DMS 273 (cell line): ENCODE measurements at regions not wholly inside any gene's neighbourhood (a gene's known extent, or its start where the extent isn't known, plus 50 kb on each side); places are given as distances from the start of the nearest gene placed in this dataset.
"Not testable (repeated sequence)": the region's sequence is repeated elsewhere in the genome, so short reads cannot be mapped to it uniquely, and the experiment has no call there.

Experiments
- DNase-seq: peaks from one replicate; lab custom pipeline; 2025; ENCODE audit not compliant: unreplicated experiment; lab: John Stamatoyannopoulos, UW

DNA sequence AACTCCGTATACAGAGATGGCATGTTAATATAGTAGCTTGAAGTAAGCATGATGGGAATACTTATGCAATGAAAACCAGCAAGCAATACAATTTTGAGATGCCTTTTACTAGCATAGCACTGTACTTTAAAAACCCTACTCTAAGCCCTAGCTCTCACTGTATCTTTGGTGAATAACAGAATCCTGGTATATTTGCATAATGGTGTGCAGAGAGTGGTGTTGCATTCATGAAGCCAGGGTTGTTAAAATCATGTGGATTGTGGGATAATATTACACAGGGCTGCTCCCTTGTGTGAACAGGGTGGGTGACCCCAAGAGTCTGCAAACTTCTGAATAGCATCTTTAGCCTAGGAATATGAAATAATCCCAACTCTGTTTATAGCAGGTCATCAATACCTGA is 105.2 kb upstream of the BMP2 start:
- DNase-seq, result no peak

DNA sequence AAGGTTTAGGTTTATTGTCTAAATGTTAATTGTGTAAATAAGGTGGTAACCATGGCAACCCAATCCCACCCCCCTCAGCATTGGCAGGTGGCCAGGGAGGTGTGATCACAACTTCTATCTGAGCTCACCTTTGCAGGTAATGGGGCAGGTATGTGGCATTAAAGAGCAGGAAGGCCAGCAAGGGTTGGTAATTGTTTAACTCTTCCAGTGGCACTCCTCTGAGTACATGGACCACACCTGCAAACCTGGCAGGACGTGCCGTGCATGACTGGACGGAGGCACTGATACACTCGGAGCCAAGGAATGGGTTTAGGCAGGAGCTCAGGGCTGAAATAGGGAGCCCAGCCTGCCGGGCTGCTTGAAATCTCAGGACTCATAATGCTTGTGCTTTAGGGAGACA is 107.0 kb upstream of the BMP2 start:
- DNase-seq, result no peak

DNA sequence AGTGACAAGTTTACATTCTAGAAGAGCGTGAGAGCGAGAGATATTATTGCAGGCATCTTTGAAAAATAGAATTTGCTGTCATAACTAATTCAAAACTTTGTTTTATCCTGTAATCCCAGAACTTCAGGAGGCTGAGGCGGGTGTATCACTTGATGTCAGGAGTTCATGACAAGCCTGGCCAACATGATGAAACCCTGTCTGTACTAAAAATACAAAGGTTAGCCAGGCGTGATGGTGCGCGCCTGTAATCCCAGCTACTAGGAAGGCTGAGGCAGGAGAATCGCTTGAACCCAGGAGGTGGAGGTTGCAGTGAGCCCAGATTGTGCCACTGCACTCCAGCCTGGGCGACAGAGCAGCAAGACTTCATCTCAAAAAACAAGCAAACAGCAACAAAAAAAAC is 108.6 kb upstream of the BMP2 start:
- DNase-seq, result not testable (repeated sequence)

DNA sequence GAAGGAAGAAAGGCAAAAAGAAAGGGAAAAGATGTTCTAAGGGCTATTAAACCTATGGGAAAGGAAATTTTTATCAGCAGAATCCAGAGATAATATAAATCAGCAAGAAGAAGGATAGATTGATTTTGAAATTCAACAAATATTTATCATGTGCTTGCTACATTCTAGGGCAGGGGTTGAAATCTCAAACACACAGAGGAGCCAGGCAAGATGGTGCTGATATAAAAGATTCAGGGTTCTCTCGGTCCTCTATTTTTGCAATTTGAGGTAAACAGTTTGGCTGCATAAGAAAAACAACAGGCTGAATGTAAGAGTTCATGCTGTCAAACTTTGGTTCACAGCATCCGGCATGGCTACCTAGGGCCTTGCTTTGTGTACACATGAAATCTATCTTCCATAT is 109.6 kb upstream of the BMP2 start:
- DNase-seq, result no peak

DNA sequence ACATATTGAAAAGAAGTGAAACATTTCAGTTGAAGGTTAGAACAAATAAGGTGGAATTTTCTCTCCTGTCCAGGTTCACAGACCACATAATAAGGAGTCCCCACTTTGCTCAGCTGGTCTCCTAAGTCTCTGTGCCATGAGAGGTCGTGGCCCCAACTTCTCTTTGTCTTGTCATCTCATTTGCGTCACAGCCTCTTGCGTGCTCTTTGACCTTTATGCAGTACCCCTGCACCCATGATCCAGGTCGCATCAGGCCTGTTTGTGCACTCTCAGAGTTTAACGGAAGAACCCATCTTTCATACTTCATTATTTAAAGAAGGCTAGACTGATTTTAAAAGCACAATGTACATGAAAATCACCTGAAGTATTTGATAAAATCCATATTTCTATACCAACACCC is 110.4 kb upstream of the BMP2 start:
- no peak for DNase-seq

DNA sequence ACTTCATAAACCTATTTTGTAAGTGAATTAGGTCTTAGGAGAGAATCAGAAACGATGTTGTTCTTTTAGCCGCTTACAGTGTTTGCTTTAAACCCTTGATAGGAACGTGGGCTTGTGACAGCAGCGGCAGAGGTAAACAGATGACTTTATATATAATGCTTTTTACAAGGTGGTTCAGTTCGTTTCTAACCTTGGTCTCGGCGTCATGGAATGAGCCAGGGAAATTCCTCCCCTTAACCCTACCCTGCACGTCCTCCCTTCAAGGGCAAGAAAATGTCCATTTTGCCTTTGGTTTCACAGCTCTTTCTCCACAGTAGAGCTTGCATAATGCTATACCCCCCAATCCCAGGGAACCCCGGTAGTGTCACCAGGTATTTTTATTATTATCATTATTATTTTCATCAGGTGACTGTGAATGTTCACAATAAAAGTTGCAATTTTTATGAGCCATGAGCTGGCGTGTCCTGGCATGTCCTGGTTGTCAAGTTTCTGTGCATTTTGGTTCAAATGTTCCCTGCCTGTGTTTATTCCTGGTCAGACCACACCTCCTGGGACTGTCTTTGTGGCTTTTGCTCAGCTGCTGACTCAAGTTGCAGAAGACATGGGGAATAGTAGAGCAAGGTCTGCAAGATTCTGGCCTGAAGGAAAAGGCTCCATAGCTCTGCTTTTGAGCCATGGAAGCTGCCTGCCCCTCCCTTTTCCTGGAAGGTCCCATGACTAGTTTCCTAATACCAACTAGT is 112.8 kb upstream of the BMP2 start:
- no peak for DNase-seq

DNA sequence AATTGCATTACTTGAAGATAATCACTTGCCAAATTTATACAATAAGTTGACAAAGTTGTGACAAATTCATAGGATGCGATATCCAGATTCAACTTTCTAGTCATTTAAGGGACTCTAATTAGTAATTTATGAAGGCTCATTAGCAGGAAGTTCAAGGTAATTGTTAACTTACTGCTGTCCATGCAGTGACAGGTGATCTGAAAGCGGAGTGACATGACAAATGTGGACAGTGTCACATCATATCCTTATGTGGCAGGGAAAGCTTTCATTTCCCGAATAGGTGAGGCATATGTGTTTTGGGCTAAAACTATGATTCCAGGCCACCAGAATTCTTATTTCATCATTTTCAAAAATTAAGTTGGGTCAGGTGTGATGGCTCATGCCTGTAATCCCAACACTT is 115.9 kb upstream of the BMP2 start:
- DNase-seq, result no peak

DNA sequence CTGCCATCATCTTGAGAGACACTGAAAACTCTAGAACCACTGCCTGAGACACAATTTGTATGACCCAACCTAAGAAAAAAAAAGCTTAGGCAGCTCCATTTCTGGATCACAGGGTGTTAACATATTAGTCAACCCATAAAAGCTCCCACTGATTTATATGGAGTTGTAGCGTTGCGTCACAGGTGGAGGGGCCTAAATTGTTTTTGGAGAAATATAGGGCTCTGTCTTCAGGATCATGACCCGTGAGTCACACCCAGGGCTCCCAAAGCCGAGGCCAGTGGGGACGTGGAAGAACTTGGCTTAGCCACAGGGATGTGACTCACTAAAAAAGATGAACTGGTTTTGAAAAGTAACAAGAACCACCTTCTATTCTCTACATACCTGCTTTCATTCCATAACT is 116.5 kb upstream of the BMP2 start:
- DNase-seq, result no peak

DNA sequence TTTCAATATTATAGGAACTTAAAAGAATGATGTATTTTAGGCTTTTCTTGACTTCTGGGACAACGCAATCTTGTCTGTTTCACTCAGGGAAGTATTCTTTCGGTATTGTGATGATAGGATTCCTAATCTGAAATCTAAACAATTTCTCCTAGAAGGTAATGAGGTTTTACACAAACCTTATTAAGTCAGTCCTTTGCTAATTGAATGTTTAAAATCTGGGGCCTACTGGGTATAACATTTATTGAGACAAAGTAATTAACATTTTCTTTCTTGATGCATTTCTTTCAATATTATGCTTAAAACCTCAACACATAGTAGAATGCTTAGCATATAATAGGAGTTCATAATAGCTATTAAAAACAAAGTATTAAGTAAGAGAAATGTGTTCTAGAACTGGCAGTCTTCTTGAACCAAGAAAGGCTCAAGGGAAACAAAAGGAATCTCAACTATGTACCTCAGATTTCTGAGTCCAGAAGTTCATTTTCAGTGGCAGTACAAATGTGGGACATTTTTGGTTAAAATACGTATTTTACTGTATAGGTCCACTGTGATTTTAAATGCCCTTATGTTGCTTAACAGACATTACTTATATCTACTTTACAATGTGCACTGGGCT is 121.4 kb upstream of the BMP2 start:
- DNase-seq, result no peak

DNA sequence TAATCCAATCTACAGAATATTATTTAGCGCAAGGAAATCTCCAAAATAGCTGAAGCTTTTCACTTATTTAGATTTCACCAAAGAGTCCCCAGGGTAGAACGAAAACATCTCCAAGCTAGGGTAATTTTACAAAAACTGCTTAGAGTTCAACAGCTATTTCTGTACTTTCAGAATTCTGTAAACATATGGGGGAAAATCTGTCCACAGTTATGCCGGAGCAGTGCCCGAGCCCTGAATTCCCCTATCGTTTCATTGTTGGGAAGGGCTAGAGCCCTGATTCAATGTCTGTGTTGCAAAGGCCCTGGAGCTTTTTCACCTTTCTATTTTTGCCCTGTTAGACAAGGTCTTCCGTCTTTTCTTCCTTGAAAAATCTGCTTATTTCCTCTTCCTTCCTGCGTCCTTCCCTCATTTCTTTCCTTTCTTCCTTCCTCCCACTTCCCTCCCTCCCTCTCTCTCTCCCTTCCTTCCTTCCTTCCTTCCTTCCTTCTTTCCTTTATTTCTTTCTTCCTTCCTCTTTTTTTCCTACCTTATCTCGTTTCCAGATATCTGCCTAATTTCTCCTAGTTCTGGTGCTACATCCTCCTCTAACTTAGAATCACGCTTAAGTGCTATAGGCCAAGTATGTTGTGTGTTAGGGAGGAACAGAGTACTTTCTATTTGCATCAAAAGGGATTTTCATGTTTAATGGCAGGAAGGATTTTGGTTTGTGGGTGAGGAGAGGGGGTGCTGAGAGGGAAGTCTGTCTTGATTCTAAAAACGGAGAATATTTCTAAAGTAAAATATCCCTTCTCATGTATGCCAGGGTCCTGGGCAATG is 122.5 kb upstream of the BMP2 start:
- DNase-seq, result no peak

DNA sequence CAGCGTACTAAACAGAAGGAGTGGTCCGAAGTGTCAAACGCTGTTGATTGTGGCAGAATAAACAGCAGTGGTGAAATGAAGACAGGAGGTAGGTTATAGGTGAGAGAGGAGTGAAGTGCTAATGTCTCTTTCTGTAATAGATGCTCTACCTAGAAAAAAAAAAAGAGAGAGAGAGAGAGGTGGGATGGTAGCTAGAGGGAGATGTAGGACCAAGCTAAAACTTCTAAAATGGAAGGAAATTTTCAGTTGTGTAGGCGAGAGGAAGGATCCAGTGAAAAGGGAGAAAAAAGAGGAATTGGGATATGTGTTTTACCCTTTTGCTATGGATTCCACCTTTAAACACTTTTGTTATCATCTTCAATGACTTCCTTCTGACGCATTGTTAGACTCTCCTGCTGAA is 126.5 kb upstream of the BMP2 start:
- no peak for DNase-seq

DNA sequence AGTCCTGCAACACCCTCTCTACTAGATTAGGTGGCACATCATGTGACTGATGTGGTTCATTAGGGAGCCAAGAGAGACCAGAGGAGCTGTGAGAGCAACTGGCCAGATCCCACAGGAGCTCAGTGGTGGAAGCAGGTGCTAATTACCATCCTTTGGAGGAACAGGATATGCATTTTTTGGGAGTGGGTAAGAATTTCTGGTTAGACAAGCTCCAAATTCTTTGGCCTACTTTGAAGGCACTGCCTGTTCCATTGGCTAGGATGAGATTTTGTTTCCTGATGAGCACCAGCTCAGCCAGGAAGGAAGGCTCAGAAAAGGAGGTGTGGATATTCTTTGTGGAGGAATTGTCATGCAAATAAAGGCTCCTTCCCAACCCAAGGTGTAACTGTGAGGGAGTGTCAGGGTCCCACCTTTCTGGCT is 130.3 kb upstream of the BMP2 start:
- DNase-seq, result no peak

DNA sequence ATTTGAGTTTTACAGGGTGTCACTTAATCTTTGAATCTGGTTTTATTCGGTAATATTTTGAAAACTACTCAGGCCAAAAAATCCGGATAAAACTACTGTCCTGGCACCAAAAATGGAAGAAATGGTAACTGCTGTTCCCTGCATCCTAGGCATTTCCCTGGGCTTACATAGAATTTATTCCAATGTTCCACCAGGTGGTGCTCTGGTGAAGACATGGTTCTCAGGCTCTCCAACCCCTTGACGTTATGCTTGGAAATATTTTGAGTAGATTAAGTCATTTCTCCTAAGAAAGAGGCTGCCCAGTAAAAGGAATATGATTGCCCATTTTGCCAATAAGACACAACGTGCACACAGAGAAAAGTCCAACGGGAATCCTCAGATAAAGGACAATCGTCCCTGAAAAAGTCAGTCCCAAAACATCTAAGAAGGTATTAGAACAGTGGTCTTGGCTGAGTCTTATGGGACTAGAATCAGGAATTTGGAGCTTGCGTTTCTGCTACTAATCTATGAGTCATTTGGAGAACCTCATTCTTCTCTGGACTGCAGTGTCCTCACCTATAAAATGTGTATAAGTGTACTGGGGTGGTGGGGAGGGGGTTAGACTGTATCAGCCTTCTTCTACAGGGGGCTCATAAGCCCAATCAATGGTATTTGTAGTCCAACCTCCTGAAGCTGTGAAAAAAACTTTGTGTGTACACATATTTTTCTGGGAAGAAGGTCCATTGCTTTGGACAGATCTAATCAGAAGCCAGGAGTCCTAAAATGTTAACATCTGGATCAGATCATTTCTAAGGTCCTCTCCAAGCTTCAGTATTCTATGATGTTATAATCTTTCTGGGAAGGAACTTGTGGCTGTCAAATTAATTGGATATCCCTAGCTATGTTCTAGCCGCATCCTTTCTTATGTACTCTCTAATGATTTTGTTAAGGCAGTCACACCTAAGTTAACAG is 131.0 kb upstream of the BMP2 start:
- DNase-seq, result peak; percentile 25

DNA sequence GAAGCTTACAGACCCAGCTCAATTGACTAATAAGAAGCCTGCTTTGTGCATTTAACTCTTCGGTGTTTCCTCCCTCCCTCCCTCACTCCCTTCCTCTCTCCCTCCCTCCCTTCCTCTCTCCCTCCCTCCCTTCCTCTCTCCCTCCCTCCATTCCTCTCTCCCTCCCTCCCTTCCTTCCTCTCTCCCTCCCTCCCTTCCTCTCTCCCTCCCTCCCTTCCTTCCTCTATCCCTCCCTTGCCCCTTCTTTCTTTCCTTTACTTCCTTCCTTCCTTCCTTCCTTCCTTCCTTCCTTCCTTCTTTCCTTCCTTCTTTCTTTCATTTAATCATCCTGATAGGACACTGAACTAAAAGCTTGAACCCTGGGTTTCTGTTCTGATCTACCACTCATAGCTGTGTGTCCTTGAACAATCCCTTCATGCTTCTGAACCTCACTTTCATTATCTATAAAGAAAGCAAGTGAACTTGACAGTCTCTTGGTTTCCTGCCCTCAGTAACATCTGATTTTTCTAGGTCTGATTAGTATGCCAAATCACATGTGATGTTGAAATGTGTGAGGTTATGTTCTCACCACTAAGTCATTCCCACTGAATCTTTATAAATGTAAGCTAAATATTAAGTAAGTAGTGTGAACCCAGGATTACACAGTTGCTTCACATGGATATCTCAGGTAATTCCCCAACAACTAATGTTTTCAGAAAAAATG is 132.3 kb upstream of the BMP2 start:
- DNase-seq, result no peak

DNA sequence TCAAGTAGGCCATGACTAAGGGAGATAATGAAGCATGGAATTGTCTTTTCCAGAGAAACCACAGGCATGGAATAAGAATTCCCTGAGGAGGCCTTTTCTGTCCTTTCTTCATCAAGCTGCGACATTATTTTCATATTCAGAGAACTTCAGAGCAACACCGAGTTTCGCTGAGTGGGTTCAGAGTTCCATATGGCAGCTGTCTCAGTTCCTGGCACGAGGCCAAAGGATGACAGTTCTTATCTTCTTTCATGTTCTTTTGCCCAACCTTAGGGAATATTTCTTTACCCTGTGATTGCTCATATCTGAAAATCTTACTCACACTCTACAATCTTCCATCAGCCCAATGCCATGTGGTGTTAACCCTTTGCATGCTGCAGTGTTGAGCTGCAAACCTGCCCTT is 135.3 kb upstream of the BMP2 start:
- DNase-seq, result peak; percentile 50

DNA sequence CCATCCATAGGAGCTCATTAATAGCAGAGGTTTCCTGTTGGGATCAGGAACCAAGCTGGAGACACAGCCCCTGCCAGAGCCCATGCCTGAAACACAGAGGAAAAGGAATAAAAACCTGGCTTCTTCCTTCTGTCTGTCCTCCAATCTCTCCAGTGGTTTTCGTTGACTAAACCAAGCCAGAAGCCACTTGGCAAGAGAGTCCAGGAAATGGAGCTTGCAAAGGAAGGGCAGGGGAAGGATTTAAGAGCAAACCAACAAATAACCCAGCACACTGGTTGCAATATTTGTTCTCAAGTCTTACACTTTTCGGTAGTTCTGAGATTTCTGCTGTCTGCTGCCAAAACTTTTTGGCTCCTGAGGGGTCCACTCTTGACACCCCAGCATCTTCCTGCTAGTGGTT is 137.0 kb upstream of the BMP2 start:
- DNase-seq, result no peak

DNA sequence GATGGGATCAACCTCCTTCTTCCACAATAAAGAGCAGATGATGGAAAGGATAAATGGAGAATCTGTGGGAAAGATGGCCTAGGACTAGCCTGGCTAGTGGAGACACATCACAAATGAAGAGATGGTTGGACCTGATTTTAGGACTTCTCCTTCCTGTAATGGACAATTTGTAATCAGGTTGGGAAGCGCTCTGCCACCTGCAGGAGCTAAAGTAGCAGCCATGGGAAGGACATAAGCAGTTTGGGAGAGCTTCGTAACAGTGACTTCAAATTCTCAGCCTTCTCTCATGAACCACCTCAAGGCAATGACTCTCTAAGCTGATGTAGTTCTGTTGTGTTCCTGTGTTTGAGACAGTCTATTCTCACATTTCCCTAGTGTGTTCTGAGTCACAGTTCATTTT is 137.9 kb upstream of the BMP2 start:
- no peak for DNase-seq

DNA sequence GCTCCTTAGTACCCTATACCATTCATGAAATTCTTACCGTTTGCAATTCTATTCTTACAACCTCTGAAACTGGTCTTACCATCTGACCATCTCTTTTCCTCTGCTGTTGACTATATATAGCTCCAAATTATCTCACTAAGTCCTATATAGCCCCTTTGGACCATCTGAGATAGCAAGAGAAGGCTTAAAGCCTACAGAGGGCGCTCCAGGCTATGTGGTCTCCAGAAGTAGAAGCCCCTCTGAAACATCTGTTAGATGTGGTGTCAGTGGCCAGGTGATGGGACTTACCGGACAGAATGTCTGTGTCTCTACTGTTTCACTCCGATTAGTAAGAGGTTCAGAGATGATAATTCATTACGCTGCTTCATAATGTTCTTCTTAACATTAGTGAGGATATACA is 140.7 kb upstream of the BMP2 start:
- no peak for DNase-seq

DNA sequence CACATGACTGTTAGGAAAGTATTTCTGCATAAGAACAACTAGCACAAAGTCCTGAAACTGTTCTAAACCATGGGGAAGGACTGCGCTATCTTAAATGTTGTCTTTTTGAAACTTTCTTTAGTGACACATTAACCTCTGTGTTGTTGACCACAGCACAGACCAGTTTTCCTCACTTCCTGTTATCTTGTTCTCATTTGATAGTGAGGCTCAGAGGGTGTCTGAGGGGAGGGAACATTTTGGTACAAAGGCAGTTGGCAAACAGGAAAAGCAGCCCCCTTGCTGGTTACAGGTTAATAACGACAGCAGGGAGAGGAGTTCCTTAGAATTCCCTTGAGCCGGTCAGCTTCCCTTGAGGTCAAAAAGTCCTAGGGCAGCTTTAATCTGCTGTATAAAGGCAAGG is 143.5 kb upstream of the BMP2 start:
- no peak for DNase-seq

DNA sequence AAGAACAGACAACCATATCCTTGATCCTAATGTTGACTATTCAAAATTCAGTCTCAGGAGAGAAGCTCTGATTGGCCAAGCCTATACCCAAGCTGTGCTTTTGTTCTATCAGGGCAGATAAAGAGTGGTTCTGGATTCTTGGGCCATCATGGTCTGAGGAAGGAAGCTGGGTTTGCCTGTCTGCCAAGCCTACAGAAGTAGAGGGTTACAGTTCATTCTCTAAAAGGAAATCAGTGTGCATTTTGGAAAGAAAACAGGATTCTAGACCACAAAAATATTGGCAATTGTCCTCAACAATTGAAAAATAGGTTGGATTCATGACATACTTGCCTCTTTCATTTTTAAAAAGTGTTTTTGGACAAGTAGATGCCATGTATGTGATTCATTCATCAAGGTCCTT is 145.4 kb upstream of the BMP2 start:
- DNase-seq, result no peak

DNA sequence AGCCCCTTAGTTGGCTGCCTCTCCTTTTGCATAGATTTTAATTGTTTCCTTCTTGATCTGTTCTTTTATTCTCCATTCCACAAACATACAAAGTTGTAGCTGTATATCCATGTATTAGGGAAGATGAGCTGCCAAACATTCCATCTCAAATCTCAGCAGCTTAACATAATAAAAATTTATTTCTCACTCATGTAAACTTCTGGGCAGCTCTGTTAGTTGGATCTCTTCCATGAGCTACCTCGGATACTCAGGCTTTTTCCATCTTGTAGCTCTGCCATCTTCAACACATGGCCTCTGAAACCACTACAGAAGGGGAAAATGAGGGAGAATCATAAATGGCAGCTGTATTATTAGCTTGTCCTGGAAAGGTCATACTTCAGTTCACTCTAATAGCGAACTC is 149.4 kb upstream of the BMP2 start:
- no peak for DNase-seq
